ENCODE measurements at regions not wholly inside any gene's neighbourhood (a gene's known extent, or its start where the extent isn't known, plus 50 kb on each side); places are given as distances from the start of the nearest gene placed in this dataset.
A peak's percentile ranks its signal among the peaks of the same experiment; 100 is the strongest.

GRCh38 chr11:69887330-69887729 is 68.1 kb upstream of the FGF3 start:
- Histone ChIP-seq H3K4me3 (ENCODE audit: low read length in 3 of 3) (no peak overlapping the region), H3K9ac (ENCODE audit: low read depth in 1 of 3, low read length in 3 of 3) (no peak overlapping the region), H3K36me3 (ENCODE audit: control insufficient read depth in 3 of 3, insufficient read depth in 3 of 3, low read length in 3 of 3) (no peaks in the 10 kb centered on the region), H3K27me3 (ENCODE audit: control insufficient read depth in 3 of 3, insufficient read depth in 3 of 3, low read length in 3 of 3) (peaks cover 12 to 53% (median 46%) of the 10 kb centered on the region in 3 donors), H3K4me1 (ENCODE audit: control insufficient read depth in 3 of 3, insufficient read depth in 3 of 3, low read length in 3 of 3) (peaks cover 0 to 16% (median 11%) of the 10 kb centered on the region in 3 donors), H3K9me3 (ENCODE audit: control insufficient read depth in 3 of 3, low read length in 3 of 3) (no peaks in the 10 kb centered on the region), H3K27ac (ENCODE audit: low read depth, low read length) (no peak overlapping the region)

- Histone ChIP-seq H3K27me3 (ENCODE audit: control insufficient read depth in 3 of 3, insufficient read depth in 3 of 3, low read length in 3 of 3) (peaks cover 6 to 54% (median 47%) of the 10 kb centered on the region in 3 donors), H3K4me3 (ENCODE audit: low read length in 3 of 3) (peak overlapping the region in 1 of 3 donors; percentile 7), H3K9ac (ENCODE audit: low read depth in 1 of 3, low read length in 3 of 3) (no peak overlapping the region), H3K27ac (ENCODE audit: low read depth, low read length) (no peak overlapping the region), H3K9me3 (ENCODE audit: control insufficient read depth in 3 of 3, low read length in 3 of 3) (no peaks in the 10 kb centered on the region), H3K4me1 (ENCODE audit: control insufficient read depth in 3 of 3, insufficient read depth in 3 of 3, low read length in 3 of 3) (peaks cover 0 to 21% (median 17%) of the 10 kb centered on the region in 3 donors), H3K36me3 (ENCODE audit: control insufficient read depth in 3 of 3, insufficient read depth in 3 of 3, low read length in 3 of 3) (no peaks in the 10 kb centered on the region)
These were observed 68.7 kb upstream of the FGF3 start for GRCh38 chr11:69887841-69888427.

GRCh38 chr11:69888483-69889181 is 69.4 kb upstream of the FGF3 start:
- no peaks in the 10 kb centered on the region for H3K9me3 ChIP-seq (ENCODE audit: control insufficient read depth in 3 of 3, low read length in 3 of 3)
- H3K27me3 ChIP-seq (ENCODE audit: control insufficient read depth in 3 of 3, insufficient read depth in 3 of 3, low read length in 3 of 3): peaks cover 6 to 49% (median 43%) of the 10 kb centered on the region in 3 donors
- no peak overlapping the region for H3K9ac ChIP-seq (ENCODE audit: low read depth in 1 of 3, low read length in 3 of 3)
- no peak overlapping the region for H3K27ac ChIP-seq (ENCODE audit: low read depth, low read length)
- H3K4me1 ChIP-seq (ENCODE audit: control insufficient read depth in 3 of 3, insufficient read depth in 3 of 3, low read length in 3 of 3): peaks cover 0 to 21% (median 19%) of the 10 kb centered on the region in 3 donors
- peak overlapping the region in 1 of 3 donors; percentile 7 for H3K4me3 ChIP-seq (ENCODE audit: low read length in 3 of 3)
- no peaks in the 10 kb centered on the region for H3K36me3 ChIP-seq (ENCODE audit: control insufficient read depth in 3 of 3, insufficient read depth in 3 of 3, low read length in 3 of 3)

GRCh38 chr11:69889400-69890318 is 70.4 kb upstream of the FGF3 start:
- no peaks in the 10 kb centered on the region for H3K36me3 ChIP-seq (ENCODE audit: control insufficient read depth in 3 of 3, insufficient read depth in 3 of 3, low read length in 3 of 3)
- peaks cover 0 to 21% (median 19%) of the 10 kb centered on the region in 3 donors for H3K4me1 ChIP-seq (ENCODE audit: control insufficient read depth in 3 of 3, insufficient read depth in 3 of 3, low read length in 3 of 3)
- H3K27ac ChIP-seq (ENCODE audit: low read depth, low read length): no peak overlapping the region
- no peak overlapping the region for H3K4me3 ChIP-seq (ENCODE audit: low read length in 3 of 3)
- no peak overlapping the region for H3K9ac ChIP-seq (ENCODE audit: low read depth in 1 of 3, low read length in 3 of 3)
- H3K27me3 ChIP-seq (ENCODE audit: control insufficient read depth in 3 of 3, insufficient read depth in 3 of 3, low read length in 3 of 3): peaks cover 6 to 43% (median 36%) of the 10 kb centered on the region in 3 donors
- no peaks in the 10 kb centered on the region for H3K9me3 ChIP-seq (ENCODE audit: control insufficient read depth in 3 of 3, low read length in 3 of 3)

- Histone ChIP-seq H3K27me3 (ENCODE audit: control insufficient read depth in 3 of 3, insufficient read depth in 3 of 3, low read length in 3 of 3) (peaks cover 6 to 51% (median 32%) of the 10 kb centered on the region in 3 donors), H3K9me3 (ENCODE audit: control insufficient read depth in 3 of 3, low read length in 3 of 3) (no peaks in the 10 kb centered on the region), H3K9ac (ENCODE audit: low read depth in 1 of 3, low read length in 3 of 3) (no peak overlapping the region), H3K4me3 (ENCODE audit: low read length in 3 of 3) (no peak overlapping the region), H3K4me1 (ENCODE audit: control insufficient read depth in 3 of 3, insufficient read depth in 3 of 3, low read length in 3 of 3) (peaks cover 0 to 21% (median 19%) of the 10 kb centered on the region in 3 donors), H3K36me3 (ENCODE audit: control insufficient read depth in 3 of 3, insufficient read depth in 3 of 3, low read length in 3 of 3) (no peaks in the 10 kb centered on the region), H3K27ac (ENCODE audit: low read depth, low read length) (no peak overlapping the region)
These were observed 71.3 kb upstream of the FGF3 start for GRCh38 chr11:69890476-69890875.

- Histone ChIP-seq H3K36me3 (ENCODE audit: control insufficient read depth in 3 of 3, insufficient read depth in 3 of 3, low read length in 3 of 3) (no peaks in the 10 kb centered on the region), H3K27me3 (ENCODE audit: control insufficient read depth in 3 of 3, insufficient read depth in 3 of 3, low read length in 3 of 3) (peaks cover 6 to 51% (median 32%) of the 10 kb centered on the region in 3 donors), H3K27ac (ENCODE audit: low read depth, low read length) (no peak overlapping the region), H3K4me3 (ENCODE audit: low read length in 3 of 3) (peak overlapping the region in 1 of 3 donors; percentile 13), H3K9me3 (ENCODE audit: control insufficient read depth in 3 of 3, low read length in 3 of 3) (no peaks in the 10 kb centered on the region), H3K4me1 (ENCODE audit: control insufficient read depth in 3 of 3, insufficient read depth in 3 of 3, low read length in 3 of 3) (peaks cover 0 to 21% (median 19%) of the 10 kb centered on the region in 3 donors), H3K9ac (ENCODE audit: low read depth in 1 of 3, low read length in 3 of 3) (peak overlapping the region in 1 of 3 donors; percentile 11)
These were observed 72.4 kb upstream of the FGF3 start for GRCh38 chr11:69891421-69892236.

- peaks cover 0 to 21% (median 19%) of the 10 kb centered on the region in 3 donors for H3K4me1 ChIP-seq (ENCODE audit: control insufficient read depth in 3 of 3, insufficient read depth in 3 of 3, low read length in 3 of 3)
- no peaks in the 10 kb centered on the region for H3K9me3 ChIP-seq (ENCODE audit: control insufficient read depth in 3 of 3, low read length in 3 of 3)
- H3K36me3 ChIP-seq (ENCODE audit: control insufficient read depth in 3 of 3, insufficient read depth in 3 of 3, low read length in 3 of 3): no peaks in the 10 kb centered on the region
- H3K9ac ChIP-seq (ENCODE audit: low read depth in 1 of 3, low read length in 3 of 3): no peak overlapping the region
- no peak overlapping the region for H3K27ac ChIP-seq (ENCODE audit: low read depth, low read length)
- no peak overlapping the region for H3K4me3 ChIP-seq (ENCODE audit: low read length in 3 of 3)
- peaks cover 6 to 49% (median 32%) of the 10 kb centered on the region in 3 donors for H3K27me3 ChIP-seq (ENCODE audit: control insufficient read depth in 3 of 3, insufficient read depth in 3 of 3, low read length in 3 of 3)
These were observed 73.2 kb upstream of the FGF3 start for GRCh38 chr11:69892237-69892985.

- no peak overlapping the region for H3K27ac ChIP-seq (ENCODE audit: low read depth, low read length)
- no peak overlapping the region for H3K9ac ChIP-seq (ENCODE audit: low read depth in 1 of 3, low read length in 3 of 3)
- peaks cover 0 to 20% (median 19%) of the 10 kb centered on the region in 3 donors for H3K4me1 ChIP-seq (ENCODE audit: control insufficient read depth in 3 of 3, insufficient read depth in 3 of 3, low read length in 3 of 3)
- peaks cover 6 to 42% (median 28%) of the 10 kb centered on the region in 3 donors for H3K27me3 ChIP-seq (ENCODE audit: control insufficient read depth in 3 of 3, insufficient read depth in 3 of 3, low read length in 3 of 3)
- no peak overlapping the region for H3K4me3 ChIP-seq (ENCODE audit: low read length in 3 of 3)
- H3K36me3 ChIP-seq (ENCODE audit: control insufficient read depth in 3 of 3, insufficient read depth in 3 of 3, low read length in 3 of 3): no peaks in the 10 kb centered on the region
- H3K9me3 ChIP-seq (ENCODE audit: control insufficient read depth in 3 of 3, low read length in 3 of 3): no peaks in the 10 kb centered on the region
These were observed 73.9 kb upstream of the FGF3 start for GRCh38 chr11:69892986-69893555.
